Colonic mucosa (tissue), 4 donors: ENCODE measurements at regions not wholly inside any gene's neighbourhood (a gene's known extent, or its start where the extent isn't known, plus 50 kb on each side); places are given as distances from the start of the nearest gene placed in this dataset.
"Not testable (repeated sequence)": the region's sequence is repeated elsewhere in the genome, so short reads cannot be mapped to it uniquely, and the experiment has no call there.

Experiments used
- DNase-seq: peaks from one replicate; pipeline ENCODE4 v3.0.0-alpha.2; 2020
- H3K27ac ChIP-seq: fragments of 200-600 bp; one replicate; pipeline ENCODE4 v1.8.0; 2021
- H3K27me3 ChIP-seq: fragments of 200-600 bp; one replicate; pipeline ENCODE4 v1.8.0; 2021
- H3K36me3 ChIP-seq: fragments of 200-600 bp; one replicate; pipeline ENCODE4 v1.8.0; 2021
- H3K4me1 ChIP-seq: fragments of 200-600 bp; one replicate; pipeline ENCODE4 v1.8.0; 2021; ENCODE audit warnings: mild to moderate bottlenecking
- H3K4me3 ChIP-seq: fragments of 200-600 bp; one replicate; pipeline ENCODE4 v1.8.0; 2021
- H3K9ac ChIP-seq, 2 donors: one replicate each; pipeline ENCODE4 v1.7.0; 2013; ENCODE audit warnings: control low read depth in 2 of 2, low read depth in 2 of 2, low read length in 2 of 2
- H3K9me3 ChIP-seq: fragments of 200-600 bp; one replicate; pipeline ENCODE4 v1.8.0; 2021
- intact Hi-C: fragments of 100-400 bp; cut with DNase I; formaldehyde crosslinking; loops from one replicate; pipeline ENCODE4 v1.14.1; 2022
- TF ChIP-seq, protein P1 (sequence below): fragments of 200-600 bp; IDR thresholded peaks from one replicate; pipeline ENCODE4 v1.8.0; 2022; ENCODE audit warnings: antibody characterized with exemption, mild to moderate bottlenecking
- donor health status: healthy.
- donor health status: DM: no; HTN: no; CAD: no.
- donor health status: DM: no; HTN: no; CAD: no.

DNA sequence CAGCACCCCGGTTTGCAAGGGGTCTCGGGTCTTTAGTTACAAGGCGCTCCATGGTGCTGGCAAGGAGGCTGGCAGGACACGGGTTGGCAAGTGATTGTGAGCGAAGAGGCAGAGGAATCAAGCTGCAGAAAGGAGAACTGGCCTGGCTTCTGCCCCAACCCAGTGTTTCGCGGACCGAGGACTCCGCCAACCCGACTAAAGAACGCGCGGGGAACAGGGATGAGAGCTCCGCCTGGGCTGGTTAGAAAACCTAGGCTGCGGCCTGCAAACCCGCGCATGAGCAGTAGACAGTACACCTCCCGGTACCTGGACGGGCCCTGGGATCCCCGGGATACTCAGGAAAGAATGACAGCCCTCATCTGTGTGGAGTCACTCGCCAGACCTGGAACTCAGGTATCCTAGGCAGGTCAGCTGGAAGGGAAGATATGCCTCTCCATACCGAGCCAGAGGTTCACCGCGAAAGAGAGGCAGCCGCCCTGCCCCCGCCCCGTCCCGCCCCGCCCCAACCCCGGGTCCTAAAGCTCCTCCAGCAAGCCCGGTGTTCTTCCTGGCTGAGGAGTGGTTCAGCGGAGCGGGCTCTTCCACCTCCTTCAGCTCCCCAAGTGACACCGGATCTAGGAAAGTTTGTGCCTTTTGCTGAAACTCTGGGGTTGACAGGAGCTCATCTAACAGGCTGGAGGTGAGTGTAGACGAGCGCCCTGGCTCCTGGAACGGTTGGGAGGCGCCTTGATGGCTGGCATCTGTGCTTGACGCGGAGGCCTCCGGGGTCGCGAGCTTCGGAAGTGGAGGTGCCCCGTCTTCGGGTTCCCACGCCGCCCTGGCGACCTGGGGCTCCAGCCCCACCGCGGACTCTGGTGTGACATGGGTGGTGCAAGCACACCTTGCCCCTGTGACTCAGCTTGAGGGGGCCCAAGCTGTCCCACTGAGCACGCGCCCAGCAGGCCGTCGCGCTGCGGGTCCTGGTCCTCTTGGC lies 1847.3 kb upstream of the DEFB115 start:
- Histone ChIP-seq H3K9me3 (no peaks in the 10 kb centered on the region), H3K27me3 (no peaks in the 10 kb centered on the region), H3K4me3 (no peak overlapping the region), H3K27ac (no peak overlapping the region), H3K9ac (no peak overlapping the region), H3K4me1 (no peaks in the 10 kb centered on the region), H3K36me3 (no peaks in the 10 kb centered on the region)
- TF ChIP-seq, protein P1, sequence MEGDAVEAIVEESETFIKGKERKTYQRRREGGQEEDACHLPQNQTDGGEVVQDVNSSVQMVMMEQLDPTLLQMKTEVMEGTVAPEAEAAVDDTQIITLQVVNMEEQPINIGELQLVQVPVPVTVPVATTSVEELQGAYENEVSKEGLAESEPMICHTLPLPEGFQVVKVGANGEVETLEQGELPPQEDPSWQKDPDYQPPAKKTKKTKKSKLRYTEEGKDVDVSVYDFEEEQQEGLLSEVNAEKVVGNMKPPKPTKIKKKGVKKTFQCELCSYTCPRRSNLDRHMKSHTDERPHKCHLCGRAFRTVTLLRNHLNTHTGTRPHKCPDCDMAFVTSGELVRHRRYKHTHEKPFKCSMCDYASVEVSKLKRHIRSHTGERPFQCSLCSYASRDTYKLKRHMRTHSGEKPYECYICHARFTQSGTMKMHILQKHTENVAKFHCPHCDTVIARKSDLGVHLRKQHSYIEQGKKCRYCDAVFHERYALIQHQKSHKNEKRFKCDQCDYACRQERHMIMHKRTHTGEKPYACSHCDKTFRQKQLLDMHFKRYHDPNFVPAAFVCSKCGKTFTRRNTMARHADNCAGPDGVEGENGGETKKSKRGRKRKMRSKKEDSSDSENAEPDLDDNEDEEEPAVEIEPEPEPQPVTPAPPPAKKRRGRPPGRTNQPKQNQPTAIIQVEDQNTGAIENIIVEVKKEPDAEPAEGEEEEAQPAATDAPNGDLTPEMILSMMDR = no peak
- no peak for DNase-seq
- intact Hi-C loops = no loop called here

DNA sequence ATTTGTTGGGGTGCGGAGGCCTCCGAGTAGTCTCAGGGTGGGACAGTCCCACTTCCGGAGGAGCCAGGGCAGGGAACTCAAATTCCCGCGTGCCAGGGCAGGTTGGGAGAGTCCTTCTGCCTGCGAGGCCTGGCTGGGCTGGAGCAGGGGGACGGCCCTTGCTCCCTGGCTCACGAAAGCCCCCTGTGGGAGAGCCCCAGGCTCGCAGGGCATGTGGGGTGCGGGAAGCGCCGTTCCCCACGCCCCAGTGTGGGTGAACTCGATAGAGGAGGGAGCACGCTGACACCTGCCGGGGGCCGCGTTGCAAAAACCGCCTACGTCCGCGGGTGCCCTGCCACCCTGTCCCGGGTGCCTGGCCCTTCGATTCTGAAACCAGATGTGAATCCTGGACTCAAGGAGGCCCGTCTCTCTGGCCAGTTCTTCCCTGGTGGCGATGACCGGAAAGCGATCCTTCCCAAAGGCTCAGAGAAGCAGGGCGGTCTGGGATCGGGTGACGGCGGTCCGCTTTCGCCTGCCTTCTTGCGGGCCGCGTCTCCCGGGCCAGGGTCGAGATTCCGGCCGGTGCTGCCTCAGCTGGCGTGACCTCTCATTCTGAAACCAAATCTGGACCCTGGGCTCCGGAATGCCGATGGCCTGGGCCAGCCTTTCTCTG lies 1846.5 kb upstream of the DEFB115 start:
- intact Hi-C loops = no loop called here
- Histone ChIP-seq H3K9ac (no peak overlapping the region), H3K36me3 (no peaks in the 10 kb centered on the region), H3K27me3 (no peaks in the 10 kb centered on the region), H3K4me3 (no peak overlapping the region), H3K9me3 (no peaks in the 10 kb centered on the region), H3K4me1 (no peaks in the 10 kb centered on the region), H3K27ac (no peak overlapping the region)
- no peak for DNase-seq
- TF ChIP-seq, protein P1 = no peak

GRCh38 chr20:29411458-29411820 lies 1846.0 kb upstream of the DEFB115 start:
- H3K9ac ChIP-seq, H3K4me3 ChIP-seq, H3K9me3 ChIP-seq, H3K4me1 ChIP-seq, DNase-seq, H3K27ac ChIP-seq, intact Hi-C loops, H3K27me3 ChIP-seq, H3K36me3 ChIP-seq: not testable (repeated sequence)

DNA sequence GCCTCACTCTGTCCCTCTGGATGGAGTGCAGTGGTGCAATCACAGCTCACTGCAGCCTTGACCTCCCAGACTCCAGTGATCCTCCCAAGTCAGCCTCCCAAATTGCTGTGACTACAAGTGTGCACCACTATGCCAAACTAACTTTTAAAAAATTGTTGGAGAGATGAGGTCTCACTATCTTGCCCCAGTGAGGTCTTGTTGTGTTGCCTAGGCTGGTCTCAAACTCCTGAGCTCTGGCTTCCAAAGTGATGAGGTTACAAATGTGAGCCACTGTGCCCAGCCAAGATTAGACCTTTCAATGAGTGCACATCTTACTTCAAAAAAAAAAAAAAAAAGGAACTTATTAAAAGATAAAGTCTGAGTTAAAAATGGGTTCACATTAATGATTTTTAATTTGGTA lies 1838.1 kb upstream of the DEFB115 start:
- H3K4me1 ChIP-seq = no peaks in the 10 kb centered on the region
- H3K4me3 ChIP-seq = no peak overlapping the region
- TF ChIP-seq, protein P1 = no peak
- H3K9me3 ChIP-seq = no peaks in the 10 kb centered on the region
- no peak overlapping the region for H3K27ac ChIP-seq
- H3K27me3 ChIP-seq = no peaks in the 10 kb centered on the region
- intact Hi-C loops = no loop called here
- H3K36me3 ChIP-seq = no peaks in the 10 kb centered on the region
- H3K9ac ChIP-seq = no peak overlapping the region
- no peak for DNase-seq

- Histone ChIP-seq H3K36me3 (no peaks in the 10 kb centered on the region), H3K9ac (no peak overlapping the region), H3K27ac (no peak overlapping the region), H3K4me1 (no peaks in the 10 kb centered on the region), H3K4me3 (peak overlapping the region; percentile 16), H3K9me3 (no peaks in the 10 kb centered on the region), H3K27me3 (no peaks in the 10 kb centered on the region)
- TF ChIP-seq, protein P1 = no peak
- intact Hi-C loops = no loop called here
- DNase-seq = peak; percentile 27
Measured at GRCh38 chr20:29427201-29428060, 1830.0 kb upstream of the DEFB115 start.
